GM18868 (cell line): ENCODE measurements at regions not wholly inside any gene's neighbourhood (a gene's known extent, or its start where the extent isn't known, plus 50 kb on each side); places are given as distances from the start of the nearest gene placed in this dataset.

Experiments used
- ATAC-seq: cut with Tn5 transposase; IDR thresholded peaks from one replicate; pipeline ENCODE4 v1.9.1; 2021; ENCODE audit warnings: mild to moderate bottlenecking, moderate library complexity; ENCODE audit not compliant: unreplicated experiment

DNA sequence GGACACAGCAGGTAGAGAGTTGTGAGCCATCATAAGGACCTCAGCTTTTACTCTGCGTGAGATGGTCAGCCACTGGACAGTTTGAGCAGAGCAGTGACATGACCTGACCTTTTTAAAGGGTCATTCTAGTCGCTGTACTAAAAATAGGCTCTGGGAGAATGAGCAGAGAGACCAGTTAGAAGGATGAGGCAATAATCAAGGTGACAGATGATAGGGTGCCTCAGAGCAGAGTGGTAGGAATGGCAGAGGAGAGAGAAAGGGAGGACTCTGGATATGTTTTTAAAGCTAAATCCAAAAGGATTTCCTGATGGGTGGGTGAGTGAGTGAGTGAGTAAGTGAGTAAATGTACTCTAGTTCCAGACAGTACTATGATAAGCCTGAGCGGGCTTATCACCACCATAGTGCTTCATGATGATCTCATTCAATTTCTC, 83.6 kb upstream of the ARHGAP5 start:
- no peak for ATAC-seq

DNA sequence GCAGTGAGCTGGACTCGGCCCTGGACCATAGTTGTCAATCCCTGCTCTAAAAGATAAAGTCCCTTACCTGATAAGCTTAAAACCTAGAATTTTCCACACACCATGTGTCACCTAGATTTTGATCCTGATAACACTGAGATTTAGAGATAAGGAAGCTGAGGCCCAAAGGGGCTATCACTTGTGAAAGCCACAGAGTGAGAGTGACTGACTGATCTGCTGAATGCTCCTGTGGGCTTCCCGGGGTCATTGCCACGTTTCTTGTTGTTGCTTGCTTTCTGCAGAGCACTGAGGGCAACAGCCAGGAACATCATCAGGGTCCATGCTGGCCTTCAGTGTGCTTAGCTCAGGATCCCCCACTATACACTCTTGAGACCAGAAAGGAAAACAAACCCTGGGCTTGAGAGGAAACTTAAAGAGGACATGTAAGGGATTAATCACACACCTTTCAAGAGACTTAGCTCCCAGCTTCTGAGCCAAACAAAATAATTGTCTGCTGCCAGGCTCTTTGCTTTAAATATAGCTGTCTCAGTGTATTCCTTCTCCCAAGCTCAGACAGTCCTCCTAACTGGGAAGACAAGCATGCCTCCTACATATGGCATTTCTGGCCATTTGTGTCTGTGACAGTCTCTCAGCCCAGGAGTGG, 82.6 kb upstream of the ARHGAP5 start:
- no peak for ATAC-seq

GRCh38 chr14:32003585-32003984, 73.5 kb upstream of the ARHGAP5 start:
- ATAC-seq: no peak

- ATAC-seq: no peak
Measured at GRCh38 chr14:32004300-32004699, 72.8 kb upstream of the ARHGAP5 start.

DNA sequence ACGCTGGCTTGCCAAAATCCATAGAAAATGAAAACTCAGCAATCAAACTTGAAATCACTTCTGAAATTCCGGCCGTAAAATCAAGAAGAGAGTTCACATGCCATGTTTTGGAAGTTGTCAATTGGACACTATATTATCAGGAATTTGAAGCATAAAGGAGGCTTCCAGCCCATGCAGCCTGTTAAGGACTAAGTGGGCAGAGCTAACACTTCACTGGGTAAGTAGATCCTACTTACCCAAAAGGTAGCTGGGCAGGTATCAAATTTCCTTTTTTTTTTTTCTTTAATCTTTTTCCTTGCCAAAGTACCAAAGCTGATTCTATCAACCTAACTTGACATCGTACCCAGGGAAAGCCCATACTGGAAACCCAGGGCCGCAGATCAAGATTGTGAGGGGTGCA, 71.5 kb upstream of the ARHGAP5 start:
- no peak for ATAC-seq

DNA sequence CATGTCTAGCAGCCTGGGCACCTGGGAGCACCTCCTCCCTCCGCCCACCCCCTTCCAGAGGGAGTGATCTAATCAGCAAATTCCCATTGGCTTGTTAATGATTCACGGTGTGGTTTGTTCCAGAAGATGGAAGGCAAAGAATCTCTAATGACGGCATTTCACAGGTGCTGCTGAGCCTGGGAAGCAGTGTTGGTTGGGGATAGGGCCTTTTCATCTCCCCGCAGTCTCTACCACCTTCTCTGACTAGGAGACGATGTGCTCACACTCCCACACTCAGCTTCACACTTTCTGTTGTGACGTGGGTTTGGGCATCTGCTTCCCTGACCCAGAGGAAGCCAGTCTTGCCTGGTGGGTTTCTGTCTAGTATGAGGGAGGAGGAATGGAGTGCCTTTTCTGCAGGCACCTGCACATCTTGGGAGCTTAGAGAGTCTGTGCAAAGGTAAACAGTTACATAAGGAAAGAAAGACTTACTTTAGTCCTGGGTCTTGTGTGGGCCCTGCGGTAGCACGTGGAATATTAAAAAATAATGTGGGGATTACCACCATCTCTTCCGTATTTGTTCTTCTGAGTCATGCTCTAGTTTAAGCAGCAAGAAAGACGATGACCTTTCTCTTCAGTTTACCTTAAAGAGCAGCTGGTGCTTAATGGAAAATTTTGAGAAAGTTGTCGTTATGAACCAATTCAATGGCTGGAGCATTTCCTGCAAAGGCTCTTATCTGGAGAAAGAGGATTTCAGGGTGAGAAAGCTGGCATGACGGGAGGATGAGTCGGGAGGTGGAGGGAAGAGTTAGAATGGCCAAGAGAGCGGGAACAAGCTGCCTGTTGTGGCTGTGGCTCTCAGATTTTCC, 70.6 kb upstream of the ARHGAP5 start:
- ATAC-seq: no peak

GRCh38 chr14:32007755-32008362, 69.2 kb upstream of the ARHGAP5 start:
- ATAC-seq: no peak

GRCh38 chr14:32008602-32009193, 68.4 kb upstream of the ARHGAP5 start:
- no peak for ATAC-seq

- ATAC-seq: no peak
Measured at GRCh38 chr14:32009221-32009975, 67.7 kb upstream of the ARHGAP5 start.

- ATAC-seq: no peak
Measured at GRCh38 chr14:32009976-32010581, 67.0 kb upstream of the ARHGAP5 start.

DNA sequence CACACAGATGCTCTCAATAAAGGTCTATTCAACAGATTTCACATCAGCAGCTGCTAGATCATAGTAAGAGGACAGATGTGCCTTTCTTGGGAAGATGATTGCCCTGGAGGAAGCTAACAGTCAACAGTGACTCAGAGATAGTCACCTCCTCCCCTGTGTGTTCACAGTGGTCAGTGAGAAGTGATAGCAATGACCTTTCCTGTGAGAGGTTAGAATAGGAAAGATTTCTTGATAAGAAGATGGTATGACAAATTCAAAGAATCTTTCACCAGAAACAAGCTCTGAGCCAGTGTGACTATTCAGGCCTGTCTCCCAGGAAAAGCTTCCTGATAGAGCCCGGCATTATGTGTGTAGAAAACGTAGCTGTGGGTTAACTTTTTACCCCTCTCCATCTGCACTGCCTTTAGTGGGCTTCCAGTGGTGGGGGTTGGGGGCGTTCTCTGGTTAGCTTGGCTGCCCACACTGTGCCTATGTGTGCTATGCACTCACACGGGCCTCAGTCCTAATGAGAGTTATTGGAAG, 66.4 kb upstream of the ARHGAP5 start:
- ATAC-seq: no peak

GRCh38 chr14:32011225-32011624, 65.9 kb upstream of the ARHGAP5 start:
- ATAC-seq: no peak

DNA sequence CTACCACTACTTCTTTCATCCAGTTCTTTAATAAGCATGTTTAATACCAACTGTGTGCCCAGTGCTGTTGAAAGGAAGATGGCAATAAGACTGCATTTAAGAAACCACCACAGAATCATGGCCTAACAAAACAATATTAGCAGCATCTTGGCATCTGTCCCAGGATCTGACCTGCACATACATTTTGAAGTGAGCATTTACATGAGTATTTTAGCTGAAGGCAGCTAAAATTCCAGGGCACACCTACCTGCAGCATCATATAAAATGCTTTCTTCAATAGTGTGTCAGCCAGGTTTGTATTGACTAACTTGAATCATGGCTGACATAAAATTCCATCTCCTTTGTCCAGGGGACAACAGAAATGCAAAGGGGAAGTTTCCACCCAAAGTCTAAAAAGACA, 65.0 kb upstream of the ARHGAP5 start:
- ATAC-seq: no peak

DNA sequence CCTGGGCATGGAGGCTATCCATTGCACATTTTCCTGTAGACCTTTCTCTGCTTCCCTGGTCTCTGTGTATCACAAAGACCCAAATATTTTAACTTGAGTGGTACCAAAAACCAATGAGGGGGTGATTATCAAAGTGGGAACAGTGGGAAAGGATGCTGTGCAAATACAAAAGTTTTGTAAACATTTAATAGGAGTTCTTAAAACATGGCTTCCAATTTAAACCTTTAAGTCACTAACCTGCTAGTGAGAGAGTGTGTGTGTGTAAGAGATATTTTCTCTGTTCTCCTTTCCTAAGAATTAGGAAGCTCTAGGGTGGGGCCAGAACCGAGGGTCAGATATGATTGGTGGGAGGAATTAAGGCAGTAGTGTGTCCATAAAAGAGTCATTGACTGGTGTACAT, 64.5 kb upstream of the ARHGAP5 start:
- no peak for ATAC-seq

GRCh38 chr14:32013083-32013482, 64.0 kb upstream of the ARHGAP5 start:
- no peak for ATAC-seq

GRCh38 chr14:32014057-32014456, 63.0 kb upstream of the ARHGAP5 start:
- ATAC-seq: no peak

DNA sequence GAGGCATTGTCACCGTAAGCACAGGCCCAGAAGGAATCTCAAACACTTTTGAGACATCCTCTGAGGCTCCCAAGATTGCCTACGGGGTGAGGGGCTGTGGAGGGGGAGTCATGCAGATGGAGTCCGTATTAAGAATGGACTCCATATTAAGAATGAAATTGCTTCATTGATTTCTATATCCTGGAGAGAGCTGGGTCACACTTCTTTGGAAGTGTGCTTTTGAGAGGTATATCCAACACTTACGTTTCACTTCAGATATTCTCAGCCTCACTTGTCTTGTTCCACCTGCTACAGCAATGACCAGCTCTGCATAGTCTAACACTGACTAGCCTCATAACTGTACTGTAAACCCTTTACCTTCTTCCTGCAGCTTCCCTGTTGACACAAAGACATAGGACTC, 62.6 kb upstream of the ARHGAP5 start:
- ATAC-seq: no peak

GRCh38 chr14:32015166-32015565, 61.9 kb upstream of the ARHGAP5 start:
- ATAC-seq: no peak

- no peak for ATAC-seq
Measured at GRCh38 chr14:32017587-32017986, 59.5 kb upstream of the ARHGAP5 start.

DNA sequence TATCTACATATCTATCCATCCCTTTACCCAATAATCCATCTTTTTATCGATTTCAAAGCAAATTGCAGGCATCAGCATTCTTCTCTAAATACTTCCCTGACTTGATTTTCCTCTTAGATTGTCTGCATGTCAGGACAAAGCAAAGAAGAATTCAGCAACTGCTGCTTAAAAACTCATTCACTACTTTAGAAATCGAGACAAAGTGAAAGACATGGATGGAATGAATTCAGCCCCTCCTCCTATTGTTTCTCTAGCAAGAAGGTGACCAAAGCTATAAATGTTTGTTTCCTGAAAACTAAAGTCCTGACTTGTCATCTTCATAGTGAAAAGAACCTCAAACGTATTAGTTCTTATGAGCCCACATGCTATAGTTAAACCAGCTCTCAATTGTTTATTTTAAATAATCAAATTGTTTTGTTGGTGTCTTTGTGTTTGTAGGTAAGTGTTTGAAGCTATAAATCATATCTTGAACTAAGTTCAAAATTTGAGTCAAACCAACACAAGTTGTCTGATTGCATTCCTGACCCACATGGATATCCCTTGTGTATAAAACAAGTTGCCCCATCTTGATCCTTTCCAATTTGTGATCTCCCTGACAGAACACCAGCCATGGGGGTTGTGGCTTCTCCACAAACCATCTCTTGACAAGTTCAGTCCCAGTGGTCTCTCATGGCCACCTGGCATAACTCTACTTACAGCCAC, 58.6 kb upstream of the ARHGAP5 start:
- no peak for ATAC-seq
